Lower leg skin (tissue), 4 donors: ENCODE measurements at regions not wholly inside any gene's neighbourhood (a gene's known extent, or its start where the extent isn't known, plus 50 kb on each side); places are given as distances from the start of the nearest gene placed in this dataset.

ENCODE experiments used
- DNase-seq, 2 donors: peaks; one replicate each; pipeline ENCODE4 v3.0.0-alpha.2; 2019; ENCODE audit warnings: low spot score in 2 of 2
- H3K4me3 ChIP-seq: fragments of 200-600 bp; sonication (generic); 2 replicates; pipeline ENCODE4 v1.5.1; 2017; ENCODE audit warnings: mild to moderate bottlenecking, low read depth; ENCODE audit not compliant: poor library complexity, severe bottlenecking
- POLR2A ChIP-seq, 2 donors: fragments of 450-650 bp; IDR thresholded peaks; one replicate each; pipeline ENCODE4 v1.6.1; 2016 to 2017; ENCODE audit warnings: antibody characterized with exemption in 2 of 2, mild to moderate bottlenecking in 1 of 2, moderate library complexity in 1 of 2
- WGBS, 2 donors: methylation state at CpG; one replicate each; pipeline ENCODE4 v1.1.5; 2018; 5-methylcytosine and 5-hydroxymethylcytosine counted together
- intact Hi-C: fragments of 100-400 bp; cut with DNase I; formaldehyde crosslinking; loops from one replicate; pipeline ENCODE4 v1.15.0; 2023; ENCODE audit warnings: low total_unique reads
- TF ChIP-seq, protein P1 (sequence below), 3 donors: fragments of 450-650 bp; IDR thresholded peaks; one replicate each; pipeline ENCODE4 v1.5.1; 2016; ENCODE audit warnings: antibody characterized with exemption in 3 of 3, mild to moderate bottlenecking in 3 of 3, moderate library complexity in 2 of 3

DNA sequence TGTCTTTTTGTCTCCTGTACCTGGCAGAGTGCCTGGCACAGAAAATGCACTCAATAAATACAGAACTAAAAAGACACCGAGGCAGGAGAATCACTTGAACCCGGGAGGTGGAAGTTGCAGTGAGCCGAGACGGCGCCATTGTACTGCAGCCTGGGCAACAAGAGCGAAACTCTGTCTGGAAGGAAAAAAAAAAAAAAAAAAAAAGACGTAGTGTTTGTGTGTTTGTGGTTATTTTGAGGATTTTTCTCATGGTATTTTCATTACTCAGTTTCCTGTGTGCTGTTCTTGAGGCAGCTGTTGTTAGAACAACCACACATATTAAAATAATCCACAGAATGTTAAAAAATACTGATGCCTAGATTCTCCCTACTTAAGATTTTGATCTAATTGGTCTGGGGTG lies 519.2 kb upstream of the SPHKAP start:
- 85 to 87% methylated on average over 7 of the region's 7 CpGs for WGBS, 2 donors
- no peak for DNase-seq

DNA sequence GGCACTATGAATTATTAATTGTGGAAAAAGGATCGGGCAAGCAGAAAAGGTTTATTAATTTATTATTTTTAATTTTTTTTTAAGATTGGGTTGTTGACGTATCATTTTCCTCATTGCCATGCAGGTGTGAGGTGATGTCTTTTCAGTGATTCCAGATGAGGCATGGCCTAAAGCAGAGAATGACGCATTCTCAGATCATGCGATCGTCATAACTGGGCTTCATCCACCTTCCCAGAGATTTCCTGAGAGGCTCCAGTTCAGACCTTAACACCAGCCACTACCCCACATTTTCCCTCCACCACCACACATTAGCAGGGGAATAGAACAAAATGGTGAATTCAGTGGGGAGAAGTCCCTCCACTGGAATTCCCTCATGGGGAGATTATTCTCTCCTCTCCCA lies 518.4 kb upstream of the SPHKAP start:
- intact Hi-C loops, result no loop called here

More for the DNA sequence above, 519.2 kb upstream of the SPHKAP start:
- TF ChIP-seq, protein P1, sequence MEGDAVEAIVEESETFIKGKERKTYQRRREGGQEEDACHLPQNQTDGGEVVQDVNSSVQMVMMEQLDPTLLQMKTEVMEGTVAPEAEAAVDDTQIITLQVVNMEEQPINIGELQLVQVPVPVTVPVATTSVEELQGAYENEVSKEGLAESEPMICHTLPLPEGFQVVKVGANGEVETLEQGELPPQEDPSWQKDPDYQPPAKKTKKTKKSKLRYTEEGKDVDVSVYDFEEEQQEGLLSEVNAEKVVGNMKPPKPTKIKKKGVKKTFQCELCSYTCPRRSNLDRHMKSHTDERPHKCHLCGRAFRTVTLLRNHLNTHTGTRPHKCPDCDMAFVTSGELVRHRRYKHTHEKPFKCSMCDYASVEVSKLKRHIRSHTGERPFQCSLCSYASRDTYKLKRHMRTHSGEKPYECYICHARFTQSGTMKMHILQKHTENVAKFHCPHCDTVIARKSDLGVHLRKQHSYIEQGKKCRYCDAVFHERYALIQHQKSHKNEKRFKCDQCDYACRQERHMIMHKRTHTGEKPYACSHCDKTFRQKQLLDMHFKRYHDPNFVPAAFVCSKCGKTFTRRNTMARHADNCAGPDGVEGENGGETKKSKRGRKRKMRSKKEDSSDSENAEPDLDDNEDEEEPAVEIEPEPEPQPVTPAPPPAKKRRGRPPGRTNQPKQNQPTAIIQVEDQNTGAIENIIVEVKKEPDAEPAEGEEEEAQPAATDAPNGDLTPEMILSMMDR (IDR thresholded peaks at IDR 0.05), result no peak
- no peak for TF ChIP-seq POLR2A (IDR thresholded peaks at IDR 0.05)
- no peak overlapping the region for H3K4me3 ChIP-seq
- intact Hi-C loops, result no loop called here

DNA sequence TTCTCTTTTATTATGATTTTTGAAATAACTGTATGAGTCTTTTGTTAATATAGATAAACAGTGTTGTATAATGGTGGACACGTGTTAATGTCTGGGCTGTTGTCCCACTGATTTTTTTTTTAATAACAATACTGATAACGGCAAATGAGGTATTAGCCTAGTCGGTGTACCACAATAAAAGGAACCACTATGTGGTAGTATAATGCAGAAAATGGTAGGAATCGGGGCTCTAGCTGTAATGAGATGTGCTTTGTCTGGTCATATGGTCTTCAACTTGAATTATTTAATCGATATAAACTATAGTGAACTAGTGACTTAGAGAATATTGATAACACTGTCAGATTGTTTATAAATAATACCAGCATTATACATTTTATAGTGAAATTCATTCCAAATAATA lies 517.9 kb upstream of the SPHKAP start:
- no peak for DNase-seq

More for the DNA sequence above, 518.4 kb upstream of the SPHKAP start:
- WGBS, 2 donors, result 89 to 90% methylated on average over 5 of the region's 5 CpGs
- no peak for DNase-seq
- no peak for TF ChIP-seq POLR2A (IDR thresholded peaks at IDR 0.05)
- TF ChIP-seq, protein P1 (IDR thresholded peaks at IDR 0.05), result no peak
- H3K4me3 ChIP-seq, result no peak overlapping the region

DNA sequence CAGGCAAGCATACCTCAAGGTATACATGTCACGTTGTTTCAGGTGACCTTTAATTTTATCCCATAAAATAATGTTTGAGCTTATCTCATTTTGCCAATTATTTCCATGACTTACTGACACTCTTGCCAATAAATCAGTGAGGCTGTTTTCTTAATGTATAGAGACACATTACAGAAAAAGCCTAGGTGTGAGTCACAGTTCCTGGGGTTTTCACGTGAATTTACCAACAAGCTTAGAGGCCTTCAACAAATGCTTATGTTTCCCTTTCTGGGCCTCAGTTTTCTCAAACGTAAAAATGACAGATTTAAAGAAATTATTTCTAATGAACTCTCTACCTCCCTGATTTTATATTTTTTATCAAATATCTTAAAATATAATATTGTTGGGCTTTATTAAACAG lies 517.5 kb upstream of the SPHKAP start:
- WGBS, 2 donors, result 79 to 83% methylated on average over 3 of the region's 3 CpGs
- no peak for DNase-seq
- intact Hi-C loops, result no loop called here
- no peak overlapping the region for H3K4me3 ChIP-seq
- TF ChIP-seq, protein P1 (IDR thresholded peaks at IDR 0.05), result no peak
- no peak for TF ChIP-seq POLR2A (IDR thresholded peaks at IDR 0.05)

More for the DNA sequence above, 517.9 kb upstream of the SPHKAP start:
- intact Hi-C loops, result no loop called here
- no peak for TF ChIP-seq POLR2A (IDR thresholded peaks at IDR 0.05)
- TF ChIP-seq, protein P1 (IDR thresholded peaks at IDR 0.05), result no peak
- WGBS, 2 donors, result 54 to 57% methylated on average over 5 of the region's 5 CpGs
- no peak overlapping the region for H3K4me3 ChIP-seq

DNA sequence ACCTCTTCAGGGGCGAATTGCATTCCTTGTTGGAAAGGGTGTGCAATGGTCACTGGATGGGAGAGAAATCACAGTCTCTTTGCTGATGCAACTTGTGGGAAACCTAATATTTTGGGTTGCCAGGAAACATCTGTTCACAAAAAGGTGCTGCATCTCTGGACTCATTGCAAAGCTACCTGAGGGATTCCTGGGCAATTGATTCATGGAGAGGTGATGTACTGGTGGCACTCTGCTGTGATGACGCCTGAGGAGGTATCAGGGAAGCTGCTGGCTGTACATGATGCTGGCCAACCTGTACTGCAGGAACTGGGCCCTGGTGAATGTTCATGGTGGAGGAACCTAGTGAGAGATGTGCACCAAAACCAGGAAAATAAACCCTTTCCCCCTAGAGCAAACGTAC lies 516.0 kb upstream of the SPHKAP start:
- DNase-seq, result no peak
- no peak for TF ChIP-seq POLR2A (IDR thresholded peaks at IDR 0.05)
- TF ChIP-seq, protein P1 (IDR thresholded peaks at IDR 0.05), result no peak
- no peak overlapping the region for H3K4me3 ChIP-seq
- 72 to 83% methylated on average over 3 of the region's 3 CpGs for WGBS, 2 donors
- intact Hi-C loops, result no loop called here

DNA sequence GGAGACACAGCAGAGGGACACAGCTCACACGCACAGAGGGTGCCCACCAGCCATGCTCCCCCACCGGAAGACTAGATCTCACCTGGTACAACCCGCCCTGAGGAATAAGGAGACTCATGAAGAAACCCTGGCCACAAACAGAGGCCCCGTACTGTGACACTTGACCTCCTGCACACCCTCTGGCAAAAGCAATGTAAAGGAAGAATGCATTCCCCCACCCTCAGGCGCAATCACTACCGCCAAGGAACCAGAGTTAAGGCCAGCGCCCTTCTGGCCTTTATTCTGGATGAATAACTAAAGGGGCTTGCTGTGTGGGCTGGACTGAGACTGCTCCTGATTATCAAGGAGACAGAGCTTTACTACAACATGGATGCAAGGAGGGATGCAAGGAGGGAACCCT lies 509.2 kb upstream of the SPHKAP start:
- DNase-seq, result no peak
- no peak overlapping the region for H3K4me3 ChIP-seq
- intact Hi-C loops, result no loop called here
- 68 to 83% methylated on average over 7 of the region's 7 CpGs for whole genome bisulfite sequencing, 2 donors
- TF ChIP-seq, protein P1 (IDR thresholded peaks at IDR 0.05), result no peak
- no peak for TF ChIP-seq POLR2A (IDR thresholded peaks at IDR 0.05)
